SK-N-SH (cell line): ENCODE measurements at regions not wholly inside any gene's neighbourhood (a gene's known extent, or its start where the extent isn't known, plus 50 kb on each side); places are given as distances from the start of the nearest gene placed in this dataset.

Experiments
- CTCF ChIA-PET: fragments of 300-600, 350-600 bp; formaldehyde crosslinking; extraction: SDS; loops from one replicate; lab custom pipeline; 2021; lab: Yijun Ruan, JAX
- POLR2A ChIA-PET: fragments of 350-600 bp; sonication (Branson Sonifier 250); formaldehyde crosslinking; extraction: SDS; loops from one replicate; lab custom pipeline; 2020; ENCODE audit warnings: antibody characterized with exemption, inconsistent platforms; lab: Yijun Ruan, JAX
- DNase-seq: peaks from one replicate; pipeline ENCODE4 v3.0.0; 2012
- H2AFZ ChIP-seq: fragments of 200-600 bp; sonication (generic); 2 replicates; pipeline ENCODE4 v1.8.1; 2016; ENCODE audit warnings: antibody characterized with exemption, mild to moderate bottlenecking, low read depth
- H3F3A ChIP-seq: fragments of 200-600 bp; sonication (generic); replicated peaks from 2 replicates; pipeline ENCODE3; 2016; ENCODE audit warnings: antibody characterized with exemption, mild to moderate bottlenecking; ENCODE audit not compliant: insufficient read depth
- H3K27ac ChIP-seq, 2 experiments: fragments of 200-500 bp in 1 of 2; fragments of 200-600 bp in 1 of 2; sonication (Bioruptor generic) in 1 of 2; sonication (generic), shearing (Covaris generic) in 1 of 2; 2 replicates each; pipeline versions ENCODE4 v1.5.1 to v1.6.1; 2014 to 2016; ENCODE audit warnings: low read depth in 2 of 2, inconsistent platforms in 1 of 2, low read length in 1 of 2, mild to moderate bottlenecking in 1 of 2, mixed read lengths in 1 of 2
- H3K27me3 ChIP-seq: fragments of 200-600 bp; sonication (generic), shearing (Covaris generic); 2 replicates; pipeline ENCODE4 v1.6.1; 2016; ENCODE audit warnings: mixed run types; ENCODE audit not compliant: insufficient read depth
- H3K36me3 ChIP-seq, 2 experiments: fragments of 200-500 bp in 1 of 2; fragments of 200-600 bp in 1 of 2; sonication (Bioruptor generic) in 1 of 2; sonication (generic) in 1 of 2; replicated peaks in 1 of 2; 2 replicates each; pipeline versions ENCODE3 to v1.5.1; 2014 to 2016; ENCODE audit warnings: low read length in 1 of 2, mild to moderate bottlenecking in 1 of 2; ENCODE audit not compliant: insufficient read depth in 2 of 2, control insufficient read depth in 1 of 2
- H3K4me1 ChIP-seq, 2 experiments: fragments of 200-500 bp in 1 of 2; fragments of 200-600 bp in 1 of 2; sonication (Bioruptor generic) in 1 of 2; sonication (generic), shearing (Covaris generic) in 1 of 2; 2 replicates each; pipeline versions ENCODE4 v1.5.1 to v1.6.1; 2014 to 2016; ENCODE audit warnings: low read depth in 1 of 2, low read length in 1 of 2, mixed run types in 1 of 2; ENCODE audit not compliant: insufficient read depth in 2 of 2, control insufficient read depth in 1 of 2
- H3K4me2 ChIP-seq: fragments of 200-600 bp; sonication (generic), shearing (Covaris generic); 2 replicates; pipeline ENCODE4 v1.6.1; 2017; ENCODE audit warnings: mixed run types
- H3K4me3 ChIP-seq, 2 experiments: fragments of 200-500 bp in 1 of 2; fragments of 200-600 bp in 1 of 2; sonication (Bioruptor generic) in 1 of 2; sonication (generic), shearing (Covaris generic) in 1 of 2; 2 replicates each; pipeline versions ENCODE4 v1.5.1 to v1.8.1; 2014 to 2016; ENCODE audit warnings: low read depth in 2 of 2, inconsistent platforms in 1 of 2, low read length in 1 of 2, mild to moderate bottlenecking in 1 of 2, mixed read lengths in 1 of 2, moderate library complexity in 1 of 2
- H3K79me2 ChIP-seq: fragments of 200-600 bp; sonication (generic); 2 replicates; pipeline ENCODE4 v1.8.1; 2017; ENCODE audit warnings: mild to moderate bottlenecking; ENCODE audit not compliant: insufficient read depth
- H3K9ac ChIP-seq: fragments of 200-600 bp; sonication (generic); 2 replicates; pipeline ENCODE4 v1.6.1; 2017; ENCODE audit warnings: mixed run types
- H3K9me2 ChIP-seq: fragments of 200-600 bp; sonication (generic); 2 replicates; pipeline ENCODE4 v1.6.1; 2017; ENCODE audit warnings: mixed run types
- H3K9me3 ChIP-seq: fragments of 200-600 bp; sonication (generic); 2 replicates; pipeline ENCODE4 v1.6.1; 2017; ENCODE audit warnings: mixed run types, mild to moderate bottlenecking, moderate library complexity
- H4K20me1 ChIP-seq: fragments of 200-600 bp; sonication (generic); 2 replicates; pipeline ENCODE4 v1.6.1; 2017; ENCODE audit warnings: mild to moderate bottlenecking, mixed run types; ENCODE audit not compliant: insufficient read depth
- CHD2 ChIP-seq: fragments of 150-350 bp; IDR thresholded peaks from 2 replicates; pipeline ENCODE4 v1.6.1; 2018; ENCODE audit warnings: low read length; ENCODE audit not compliant: partially characterized antibody
- CTCF ChIP-seq: fragments of 200-600 bp; sonication (generic); IDR thresholded peaks from 2 replicates; pipeline ENCODE4 v1.6.1; 2017; ENCODE audit warnings: antibody characterized with exemption, mild to moderate bottlenecking, moderate library complexity
- EP300 ChIP-seq, 2 experiments: IDR thresholded peaks; 2 replicates each; pipeline versions ENCODE4 v1.4.0 to v1.6.1; 2012; ENCODE audit warnings: borderline replicate concordance in 1 of 2, low read depth in 1 of 2, low read length in 1 of 2
- FOSL2 ChIP-seq: IDR thresholded peaks from 2 replicates; pipeline ENCODE4 v1.4.0; 2012; ENCODE audit warnings: low read depth, mild to moderate bottlenecking, moderate library complexity, borderline replicate concordance
- FOXJ3 ChIP-seq: sonication (generic); formaldehyde crosslinking; IDR thresholded peaks from 2 replicates; pipeline ENCODE4 v1.5.1; 2020; ENCODE audit warnings: mild to moderate bottlenecking, missing genetic modification reagents
- FOXM1 ChIP-seq: IDR thresholded peaks from 2 replicates; pipeline ENCODE4 v1.4.0; 2012; ENCODE audit warnings: low read depth, mild to moderate bottlenecking
- IRF3 ChIP-seq: fragments of 150-350 bp; IDR thresholded peaks from 2 replicates; pipeline ENCODE4 v1.6.1; 2016; ENCODE audit warnings: mild to moderate bottlenecking, low read depth, low read length
- MAX ChIP-seq: IDR thresholded peaks from 2 replicates; pipeline ENCODE4 v1.4.0; 2012; ENCODE audit warnings: low read depth
- MEF2A ChIP-seq: IDR thresholded peaks from 2 replicates; pipeline ENCODE4 v1.4.0; 2012; ENCODE audit warnings: low read depth, borderline replicate concordance
- MXI1 ChIP-seq: IDR thresholded peaks from 2 replicates; pipeline ENCODE4 v1.6.1; 2012; ENCODE audit warnings: mild to moderate bottlenecking, low read depth, low read length, improper control_type of control experiment
- NFIC ChIP-seq: IDR thresholded peaks from 2 replicates; pipeline ENCODE4 v1.4.0; 2012; ENCODE audit warnings: borderline replicate concordance
- NRF1 ChIP-seq: IDR thresholded peaks from 2 replicates; pipeline ENCODE4 v1.6.1; 2012; ENCODE audit warnings: low read depth, mild to moderate bottlenecking, low read length
- POLR2AphosphoS5 ChIP-seq: IDR thresholded peaks from 2 replicates; pipeline ENCODE4 v1.6.1; 2012; ENCODE audit warnings: low read depth, low read length
- RAD21 ChIP-seq: IDR thresholded peaks from 2 replicates; pipeline ENCODE4 v1.6.1; 2012; ENCODE audit warnings: mild to moderate bottlenecking, low read length
- RCOR1 ChIP-seq: fragments of 150-350 bp; IDR thresholded peaks from 2 replicates; pipeline ENCODE4 v1.6.1; 2017; ENCODE audit warnings: antibody characterized with exemption, low read length
- REST ChIP-seq: IDR thresholded peaks from 2 replicates; pipeline ENCODE4 v1.6.1; 2012; ENCODE audit warnings: mild to moderate bottlenecking, low read depth, low read length, moderate library complexity
- RFX5 ChIP-seq: IDR thresholded peaks from 2 replicates; pipeline ENCODE4 v1.6.1; 2012; ENCODE audit warnings: mild to moderate bottlenecking, improper control_type of control experiment, low read length
- SIN3A ChIP-seq: IDR thresholded peaks from 2 replicates; pipeline ENCODE4 v1.6.1; 2012; ENCODE audit warnings: low read depth, mild to moderate bottlenecking, low read length, moderate library complexity, borderline replicate concordance
- SMC3 ChIP-seq: IDR thresholded peaks from 2 replicates; pipeline ENCODE4 v1.6.1; 2012; ENCODE audit warnings: low read depth, low read length, improper control_type of control experiment
- YY1 ChIP-seq: IDR thresholded peaks from 2 replicates; pipeline ENCODE4 v1.4.0; 2012; ENCODE audit warnings: low read depth, mild to moderate bottlenecking
- WGBS: methylation state at CpG from one replicate; pipeline ENCODE4 v1.1.6; 2017; ENCODE audit warnings: low lambda C conversion rate; 5-methylcytosine and 5-hydroxymethylcytosine counted together

GRCh38 chr1:25089772-25090171 lies 142.5 kb downstream of the SYF2 start:
- H3K9me2 ChIP-seq, result no peaks in the 10 kb centered on the region
- H3K4me2 ChIP-seq, result no peak overlapping the region
- H2AFZ ChIP-seq, result no peak overlapping the region
- TF ChIP-seq NFIC, result no peak
- TF ChIP-seq EP300 (IDR thresholded peaks at IDR 0.05; ENCODE audit: borderline replicate concordance in 1 of 2, low read depth in 1 of 2, low read length in 1 of 2), result no peak
- no peak for TF ChIP-seq FOXJ3 (CRISPR knock-in tag)
- TF ChIP-seq CHD2, result no peak
- no peak for TF ChIP-seq NRF1
- no peak for TF ChIP-seq FOSL2
- no peak for TF ChIP-seq RCOR1
- TF ChIP-seq MEF2A, result no peak
- 60% methylated on average over 5 of the region's 7 CpGs for WGBS
- H3K4me1 ChIP-seq, result peaks cover 0 to 14% of the 10 kb centered on the region in 2 experiments; a peak in 1 of 4 replicates
- H3K9me3 ChIP-seq, result no peaks in the 10 kb centered on the region
- no peak for DNase-seq
- ChIA-PET CTCF (interaction anchor here (1.2 to 2.7 kb wide), 2 partner anchors 12 to 157 kb away, joined by 4 to 11 read pairs; no protein-coding TSS in a partner anchor), POLR2A (no interaction called here)
- no peaks in the 10 kb centered on the region for H3F3A ChIP-seq
- peaks cover 2% of the 10 kb centered on the region for H3K27me3 ChIP-seq
- H3K4me3 ChIP-seq, result no peak overlapping the region
- no peak overlapping the region for H3K9ac ChIP-seq
- no peaks in the 10 kb centered on the region for H3K79me2 ChIP-seq
- H3K27ac ChIP-seq, result no peak overlapping the region
- H3K36me3 ChIP-seq, result no peaks in the 10 kb centered on the region
- H4K20me1 ChIP-seq, result no peaks in the 10 kb centered on the region

GRCh38 chr1:25088946-25089345 lies 143.4 kb downstream of the SYF2 start:
- no peak overlapping the region for H3K4me3 ChIP-seq
- H3K9me2 ChIP-seq, result no peaks in the 10 kb centered on the region
- no peaks in the 10 kb centered on the region for H3K36me3 ChIP-seq
- no peaks in the 10 kb centered on the region for H3K79me2 ChIP-seq
- H3K4me1 ChIP-seq, result peaks cover 0 to 15% of the 10 kb centered on the region in 2 experiments; a peak in 1 of 4 replicates
- no peak overlapping the region for H3K9ac ChIP-seq
- DNase-seq, result no peak
- CTCF ChIA-PET, result interaction anchor here (1.0 to 1.2 kb wide), 2 partner anchors 13 to 25 kb away, joined by 3 to 4 read pairs; no protein-coding TSS in a partner anchor
- no peak overlapping the region for H3K27ac ChIP-seq
- TF ChIP-seq RAD21 (no peak), SIN3A (no peak), IRF3 (no peak), MEF2A (no peak), POLR2AphosphoS5 (no peak), MXI1 (no peak), REST (no peak), FOXJ3 (CRISPR knock-in tag) (no peak), RCOR1 (no peak), FOXM1 (no peak), CTCF (no peak), RFX5 (no peak), CHD2 (no peak), NRF1 (no peak), FOSL2 (no peak), MAX (no peak), YY1 (no peak), SMC3 (no peak)
- TF ChIP-seq, all 33 proteins: peak for 0
- Histone ChIP-seq H2AFZ (no peak overlapping the region), H3K9me3 (no peaks in the 10 kb centered on the region), H4K20me1 (no peaks in the 10 kb centered on the region), H3K27me3 (peaks cover 6% of the 10 kb centered on the region), H3F3A (no peaks in the 10 kb centered on the region), H3K4me2 (no peak overlapping the region)
- 78% methylated on average over 7 of the region's 7 CpGs for WGBS
- POLR2A ChIA-PET, result no interaction called here
